Endothelial cell of umbilical vein (primary cell): ENCODE measurements at regions not wholly inside any gene's neighbourhood (a gene's known extent, or its start where the extent isn't known, plus 50 kb on each side); places are given as distances from the start of the nearest gene placed in this dataset.
"Not testable (repeated sequence)": the region's sequence is repeated elsewhere in the genome, so short reads cannot be mapped to it uniquely, and the experiment has no call there.

Experiments used
- BruUV-seq: library from RNA; stranded (reverse); fragments of 400-500 nt; replicated peaks from 2 replicates; lab custom pipeline; 2021; lab: Mats Ljungman, UMichigan
- CTCF ChIA-PET: fragments of 300-600, 350-600 bp; sonication (Branson Sonifier 250); formaldehyde crosslinking; loops from one replicate; lab custom pipeline; 2021; ENCODE audit warnings: antibody characterized with exemption, inconsistent platforms; lab: Charles Lee
- POLR2A ChIA-PET: fragments of 300-600, 350-600 bp; sonication (Branson Sonifier 250); formaldehyde crosslinking; loops from one replicate; lab custom pipeline; 2021; ENCODE audit warnings: antibody characterized with exemption, inconsistent platforms; lab: Charles Lee
- DNase-seq: peaks from one replicate; pipeline ENCODE4 v3.0.0-alpha.2; 2011; ENCODE audit warnings: low read depth, low spot score
- FAIRE-seq: peaks from 2 replicates; lab custom pipeline; 2011; peaks lifted over from hg19 to GRCh38; lab: Jason Lieb, UNC
- H2AFZ ChIP-seq: 2 replicates; pipeline ENCODE4 v1.6.0; 2012; ENCODE audit warnings: low read depth, low read length, control low read depth, inconsistent platforms
- H3K27ac ChIP-seq: 2 replicates; pipeline ENCODE4 v1.5.1; 2011; ENCODE audit warnings: low read depth, mild to moderate bottlenecking, control low read depth, low read length, moderate library complexity; ENCODE audit not compliant: insufficient read depth
- H3K27me3 ChIP-seq, 2 experiments: 2 replicates each; pipeline versions ENCODE4 v1.6.0 to v1.6.1; 2011; ENCODE audit warnings: low read length in 2 of 2, mixed read lengths in 1 of 2; ENCODE audit not compliant: control insufficient read depth in 2 of 2, insufficient read depth in 2 of 2
- H3K36me3 ChIP-seq, 2 experiments: 2 replicates in 1 of 2; 3 replicates in 1 of 2; pipeline ENCODE4 v1.5.1; 2011; ENCODE audit warnings: low read length in 2 of 2, mild to moderate bottlenecking in 1 of 2, moderate library complexity in 1 of 2; ENCODE audit not compliant: control insufficient read depth in 2 of 2, insufficient read depth in 2 of 2; ENCODE audit errors: extremely low read depth in 1 of 2
- H3K4me1 ChIP-seq: 3 replicates; pipeline ENCODE4 v1.5.1; 2011; ENCODE audit warnings: mild to moderate bottlenecking, low read length; ENCODE audit not compliant: control insufficient read depth, insufficient read depth; ENCODE audit errors: extremely low read depth
- H3K4me2 ChIP-seq: 2 replicates; pipeline ENCODE4 v1.6.1; 2011; ENCODE audit warnings: low read length, control low read depth, mixed read lengths; ENCODE audit not compliant: insufficient read depth
- H3K4me3 ChIP-seq, 3 experiments: fragments of 200-600 bp in 1 of 3; sonication (generic), shearing (Covaris generic) in 1 of 3; replicated peaks in 1 of 3; 2 replicates each; pipeline ENCODE4 v1.5.1; 2011 to 2016; ENCODE audit warnings: control low read depth in 3 of 3, low read length in 3 of 3, mild to moderate bottlenecking in 2 of 3, inconsistent platforms in 1 of 3, low read depth in 1 of 3, moderate library complexity in 1 of 3; ENCODE audit not compliant: insufficient read depth in 1 of 3
- H3K79me2 ChIP-seq: 2 replicates; pipeline ENCODE4 v1.6.0; 2012; ENCODE audit warnings: low read length, inconsistent platforms; ENCODE audit not compliant: control insufficient read depth, insufficient read depth
- H3K9ac ChIP-seq: replicated peaks from 2 replicates; pipeline ENCODE3; 2011; ENCODE audit warnings: low read length, control low read depth; ENCODE audit not compliant: insufficient read depth; ENCODE audit errors: extremely low read depth
- H3K9me1 ChIP-seq: replicated peaks from 3 replicates; pipeline ENCODE4 v1.6.0; 2011; ENCODE audit warnings: mild to moderate bottlenecking, low read length; ENCODE audit not compliant: control insufficient read depth, insufficient read depth; ENCODE audit errors: extremely low read depth
- H3K9me3 ChIP-seq: replicated peaks from 2 replicates; pipeline ENCODE4 v1.5.1; 2012; ENCODE audit warnings: low read length, inconsistent platforms; ENCODE audit not compliant: control insufficient read depth, insufficient read depth
- H4K20me1 ChIP-seq: replicated peaks from 2 replicates; pipeline ENCODE3; 2011; ENCODE audit warnings: mild to moderate bottlenecking, low read length; ENCODE audit not compliant: control insufficient read depth, insufficient read depth; ENCODE audit errors: extremely low read depth
- EZH2 ChIP-seq: IDR thresholded peaks from 2 replicates; pipeline ENCODE4 v1.6.1; 2012; ENCODE audit warnings: borderline replicate concordance, low read depth, mild to moderate bottlenecking, moderate library complexity, low read length, inconsistent platforms; ENCODE audit not compliant: severe bottlenecking
- FOS ChIP-seq: IDR thresholded peaks from 2 replicates; pipeline ENCODE4 v1.6.1; 2011; ENCODE audit warnings: mild to moderate bottlenecking, low read length, moderate library complexity, borderline replicate concordance; ENCODE audit not compliant: insufficient read depth
- GATA2 ChIP-seq: IDR thresholded peaks from 2 replicates; pipeline ENCODE4 v1.7.0; 2011; ENCODE audit warnings: low read depth, mild to moderate bottlenecking, moderate library complexity, mixed read lengths, low read length; ENCODE audit not compliant: insufficient read length, insufficient read depth
- JUN ChIP-seq: IDR thresholded peaks from 2 replicates; pipeline ENCODE4 v1.6.1; 2011; ENCODE audit warnings: borderline replicate concordance, low read depth; ENCODE audit not compliant: insufficient read length, insufficient read depth
- MAX ChIP-seq: IDR thresholded peaks from 2 replicates; pipeline ENCODE4 v1.6.1; 2011; ENCODE audit not compliant: insufficient read depth, insufficient read length
- MYC ChIP-seq: IDR thresholded peaks from one replicate; pipeline ENCODE4 v1.6.1; 2011; ENCODE audit warnings: mild to moderate bottlenecking, low read depth, low read length
- POLR2A ChIP-seq: IDR thresholded peaks from 2 replicates; pipeline ENCODE4 v1.6.1; 2012; ENCODE audit warnings: low read depth, mild to moderate bottlenecking, control low read depth, low read length
- POLR2AphosphoS5 ChIP-seq: IDR thresholded peaks from 2 replicates; pipeline ENCODE4 v1.6.1; 2012; ENCODE audit warnings: low read depth, mild to moderate bottlenecking, control low read depth, low read length, moderate library complexity; ENCODE audit not compliant: insufficient read depth
- dilution Hi-C: fragments of 300-500 bp; cut with MboI; formaldehyde crosslinking; loops from one replicate; pipeline ENCODE4 v1.15.0; 2019; ENCODE audit warnings: low sequenced_read_pairs; ENCODE audit not compliant: extremely low pct_ligation_motif_present
- intact Hi-C: fragments of 100-400 bp; cut with micrococcal nuclease; formaldehyde crosslinking; loops from one replicate; pipeline ENCODE4 v1.10.0; 2022
- TF ChIP-seq, protein P1 (sequence below), 2 donors: IDR thresholded peaks; 1 replicate in 1 of 2; 2 replicates in 1 of 2; pipeline ENCODE4 v1.5.1; 2011; ENCODE audit warnings: low read length in 2 of 2, mild to moderate bottlenecking in 2 of 2, moderate library complexity in 2 of 2, control low read depth in 1 of 2, inconsistent platforms in 1 of 2, low read depth in 1 of 2; ENCODE audit not compliant: insufficient read depth in 1 of 2; ENCODE audit errors: extremely low read depth in 1 of 2

GRCh38 chr9:21543816-21544215 is 61.7 kb upstream of the IFNE start:
- intact Hi-C loops, H4K20me1 ChIP-seq: not testable (repeated sequence)

DNA sequence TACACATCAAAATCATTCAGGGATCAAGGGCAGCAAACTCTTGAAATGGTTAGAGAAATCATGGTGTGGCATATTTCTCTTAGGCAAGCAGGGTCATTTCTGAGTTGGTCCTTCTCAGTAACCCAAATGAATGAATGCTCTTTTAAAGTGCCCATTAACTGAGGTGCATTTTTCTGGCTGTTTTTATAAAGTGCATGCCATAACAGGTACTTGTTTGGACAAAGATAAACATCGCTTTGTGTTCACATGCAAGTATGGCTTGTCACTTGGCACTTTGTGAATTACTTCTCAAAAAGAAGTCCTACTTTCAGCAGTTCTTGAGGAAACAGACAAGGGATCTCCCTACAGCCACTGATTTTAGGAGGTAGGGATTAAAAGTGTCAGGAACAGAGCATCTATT is 64.8 kb upstream of the IFNE start:
- Histone ChIP-seq H2AFZ (no peak overlapping the region), H3K36me3 (no peaks in the 10 kb centered on the region), H3K4me1 (peaks cover 59% of the 10 kb centered on the region), H3K9me3 (no peaks in the 10 kb centered on the region), H4K20me1 (peaks cover 3% of the 10 kb centered on the region), H3K4me2 (no peak overlapping the region), H3K27me3 (no peaks in the 10 kb centered on the region), H3K9me1 (no peaks in the 10 kb centered on the region), H3K4me3 (no peak overlapping the region), H3K9ac (no peak overlapping the region), H3K79me2 (peaks cover 95% of the 10 kb centered on the region), H3K27ac (no peak overlapping the region)
- DNase-seq: no peak
- TF ChIP-seq FOS (no peak), MAX (no peak), EZH2 (no peak), GATA2 (no peak), JUN (no peak), MYC (no peak), POLR2A (no peak), POLR2AphosphoS5 (no peak)
- TF ChIP-seq, protein P1, sequence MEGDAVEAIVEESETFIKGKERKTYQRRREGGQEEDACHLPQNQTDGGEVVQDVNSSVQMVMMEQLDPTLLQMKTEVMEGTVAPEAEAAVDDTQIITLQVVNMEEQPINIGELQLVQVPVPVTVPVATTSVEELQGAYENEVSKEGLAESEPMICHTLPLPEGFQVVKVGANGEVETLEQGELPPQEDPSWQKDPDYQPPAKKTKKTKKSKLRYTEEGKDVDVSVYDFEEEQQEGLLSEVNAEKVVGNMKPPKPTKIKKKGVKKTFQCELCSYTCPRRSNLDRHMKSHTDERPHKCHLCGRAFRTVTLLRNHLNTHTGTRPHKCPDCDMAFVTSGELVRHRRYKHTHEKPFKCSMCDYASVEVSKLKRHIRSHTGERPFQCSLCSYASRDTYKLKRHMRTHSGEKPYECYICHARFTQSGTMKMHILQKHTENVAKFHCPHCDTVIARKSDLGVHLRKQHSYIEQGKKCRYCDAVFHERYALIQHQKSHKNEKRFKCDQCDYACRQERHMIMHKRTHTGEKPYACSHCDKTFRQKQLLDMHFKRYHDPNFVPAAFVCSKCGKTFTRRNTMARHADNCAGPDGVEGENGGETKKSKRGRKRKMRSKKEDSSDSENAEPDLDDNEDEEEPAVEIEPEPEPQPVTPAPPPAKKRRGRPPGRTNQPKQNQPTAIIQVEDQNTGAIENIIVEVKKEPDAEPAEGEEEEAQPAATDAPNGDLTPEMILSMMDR (IDR thresholded peaks at IDR 0.05; ENCODE audit: extremely low read depth in 1 of 2, insufficient read depth in 1 of 2, low read depth in 1 of 2, low read length in 2 of 2): no peak
- FAIRE-seq: no peak
- dilution Hi-C loops (no loop called here), intact Hi-C loops (no loop called here)
- ChIA-PET CTCF (no interaction called here), POLR2A (no interaction called here)
- no TSS peak for BruUV-seq

More at GRCh38 chr9:21543816-21544215, 61.7 kb upstream of the IFNE start:
- H3K9ac ChIP-seq, H3K27ac ChIP-seq, H3K9me1 ChIP-seq, POLR2A ChIA-PET, FAIRE-seq, BruUV-seq, H3K4me3 ChIP-seq, DNase-seq, H2AFZ ChIP-seq, dilution Hi-C loops, H3K36me3 ChIP-seq, H3K9me3 ChIP-seq, H3K27me3 ChIP-seq, H3K4me2 ChIP-seq: not testable (repeated sequence)
- CTCF ChIA-PET: interaction anchor here (1.5 kb wide), 1 partner anchor 11 kb away, joined by 7 read pairs; no protein-coding TSS in a partner anchor
- H3K4me1 ChIP-seq: peaks cover 31% of the 10 kb centered on the region
- peaks cover 75% of the 10 kb centered on the region for H3K79me2 ChIP-seq
